ENCODE measurements at regions not wholly inside any gene's neighbourhood (a gene's known extent, or its start where the extent isn't known, plus 50 kb on each side); places are given as distances from the start of the nearest gene placed in this dataset.

DNA sequence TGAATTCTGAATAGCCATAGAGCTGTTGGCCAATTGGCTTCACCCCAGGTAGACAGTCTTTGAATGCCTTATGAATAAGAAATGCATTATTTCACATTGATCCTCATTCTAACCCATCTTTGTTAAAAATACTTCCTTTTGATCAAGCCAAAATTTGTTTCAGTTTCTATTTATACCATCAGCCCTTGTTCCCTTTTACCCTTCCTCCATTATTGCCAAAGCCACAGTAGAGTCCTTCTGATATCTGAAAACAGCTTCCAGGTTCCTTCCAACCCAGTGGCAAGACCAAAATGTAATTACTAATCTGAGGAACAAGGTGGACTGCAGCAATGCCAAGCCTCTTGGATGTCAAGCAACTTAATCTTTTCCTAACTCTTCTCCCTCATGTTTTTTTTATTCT, 458.8 kb downstream of the BUD13 start:
- Histone ChIP-seq H3K9me3 (replicated peaks in 1 of 3) (no peaks in the 10 kb centered on the region), H3K27ac (no peak overlapping the region), H3K27me3 (no peaks in the 10 kb centered on the region), H3K4me1 (replicated peaks in 1 of 2) (peaks cover 9 to 21% of the 10 kb centered on the region in 2 donors), H3K4me3 (no peak overlapping the region), H3K36me3 (replicated peaks in 1 of 2) (no peaks in the 10 kb centered on the region)
- no peak for DNase-seq
- no peak for TF ChIP-seq POLR2A (IDR thresholded peaks at IDR 0.05)
- TF ChIP-seq, protein P1, sequence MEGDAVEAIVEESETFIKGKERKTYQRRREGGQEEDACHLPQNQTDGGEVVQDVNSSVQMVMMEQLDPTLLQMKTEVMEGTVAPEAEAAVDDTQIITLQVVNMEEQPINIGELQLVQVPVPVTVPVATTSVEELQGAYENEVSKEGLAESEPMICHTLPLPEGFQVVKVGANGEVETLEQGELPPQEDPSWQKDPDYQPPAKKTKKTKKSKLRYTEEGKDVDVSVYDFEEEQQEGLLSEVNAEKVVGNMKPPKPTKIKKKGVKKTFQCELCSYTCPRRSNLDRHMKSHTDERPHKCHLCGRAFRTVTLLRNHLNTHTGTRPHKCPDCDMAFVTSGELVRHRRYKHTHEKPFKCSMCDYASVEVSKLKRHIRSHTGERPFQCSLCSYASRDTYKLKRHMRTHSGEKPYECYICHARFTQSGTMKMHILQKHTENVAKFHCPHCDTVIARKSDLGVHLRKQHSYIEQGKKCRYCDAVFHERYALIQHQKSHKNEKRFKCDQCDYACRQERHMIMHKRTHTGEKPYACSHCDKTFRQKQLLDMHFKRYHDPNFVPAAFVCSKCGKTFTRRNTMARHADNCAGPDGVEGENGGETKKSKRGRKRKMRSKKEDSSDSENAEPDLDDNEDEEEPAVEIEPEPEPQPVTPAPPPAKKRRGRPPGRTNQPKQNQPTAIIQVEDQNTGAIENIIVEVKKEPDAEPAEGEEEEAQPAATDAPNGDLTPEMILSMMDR (IDR thresholded peaks at IDR 0.05), result no peak
- intact Hi-C loops (cut with DNase I), result no loop called here

GRCh38 chr11:116312570-116313391, 460.0 kb downstream of the BUD13 start:
- H3K4me3 ChIP-seq, result no peak overlapping the region
- intact Hi-C loops (cut with DNase I), result no loop called here

DNA sequence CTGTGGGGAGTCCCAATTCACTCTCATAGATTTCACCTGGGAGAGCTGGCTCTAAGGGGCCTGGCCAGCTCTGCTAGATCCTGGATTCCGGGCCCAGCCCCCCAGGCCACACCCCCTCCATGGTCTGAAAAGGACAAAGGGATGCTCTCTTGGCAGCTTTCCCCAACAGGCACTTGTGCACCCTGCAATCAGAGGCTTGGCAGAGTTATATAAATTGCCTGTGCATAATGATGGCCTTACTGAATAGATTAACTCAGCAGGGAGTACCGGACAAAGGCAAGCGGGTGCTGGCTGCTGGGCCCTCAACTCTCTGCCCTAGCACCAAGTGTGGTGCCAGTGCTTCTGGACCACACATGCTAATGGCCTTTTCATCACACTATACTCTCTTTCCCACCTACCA, 461.6 kb downstream of the BUD13 start:
- Histone ChIP-seq H3K27me3 (no peaks in the 10 kb centered on the region), H3K9me3 (replicated peaks in 1 of 3) (no peaks in the 10 kb centered on the region), H3K4me1 (replicated peaks in 1 of 2) (peaks cover 9 to 21% of the 10 kb centered on the region in 2 donors), H3K4me3 (no peak overlapping the region), H3K27ac (no peak overlapping the region), H3K36me3 (replicated peaks in 1 of 2) (no peaks in the 10 kb centered on the region)
- intact Hi-C loops (cut with DNase I), result no loop called here
- WGBS, 4 donors, result 73 to 92% (median 81%) methylated on average over 3 of the region's 3 CpGs
- TF ChIP-seq, protein P1 (IDR thresholded peaks at IDR 0.05), result no peak
- TF ChIP-seq POLR2A (IDR thresholded peaks at IDR 0.05), result no peak
- DNase-seq, result no peak

More at GRCh38 chr11:116312570-116313391, 460.0 kb downstream of the BUD13 start:
- no peak overlapping the region for H3K27ac ChIP-seq
- no peak for TF ChIP-seq POLR2A (IDR thresholded peaks at IDR 0.05)
- TF ChIP-seq, protein P1 (IDR thresholded peaks at IDR 0.05), result no peak
- no peaks in the 10 kb centered on the region for H3K9me3 ChIP-seq (replicated peaks in 1 of 3)
- DNase-seq, result peak; percentile 84 to 96 (median 91)
- no peaks in the 10 kb centered on the region for H3K27me3 ChIP-seq
- 28 to 37% (median 29%) methylated on average over 10 to 15 of the region's 15 CpGs for WGBS, 4 donors
- peaks cover 9 to 21% of the 10 kb centered on the region in 2 donors for H3K4me1 ChIP-seq (replicated peaks in 1 of 2)
- H3K36me3 ChIP-seq (replicated peaks in 1 of 2), result no peaks in the 10 kb centered on the region

DNA sequence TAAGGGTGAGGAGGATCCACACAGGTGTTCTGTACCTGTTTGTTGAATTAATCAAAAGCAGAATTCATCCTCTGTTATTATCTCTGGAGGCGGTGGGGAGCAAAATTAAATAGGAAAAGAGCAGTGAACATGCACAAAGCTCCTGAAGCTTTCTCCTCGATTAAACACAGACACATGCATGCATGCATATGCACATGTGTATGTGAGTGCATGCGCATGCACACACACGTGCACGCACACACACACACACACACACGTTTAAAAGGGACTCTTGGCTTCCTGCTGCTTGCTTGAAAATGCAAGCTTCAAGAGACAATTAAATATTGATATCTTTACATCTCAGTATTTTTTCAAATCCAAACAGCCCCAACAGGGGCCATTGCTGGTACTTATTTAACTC, 462.1 kb downstream of the BUD13 start:
- peaks cover 9 to 21% of the 10 kb centered on the region in 2 donors for H3K4me1 ChIP-seq (replicated peaks in 1 of 2)
- H3K27me3 ChIP-seq, result no peaks in the 10 kb centered on the region
- TF ChIP-seq, protein P1 (IDR thresholded peaks at IDR 0.05), result no peak
- no peak for TF ChIP-seq POLR2A (IDR thresholded peaks at IDR 0.05)
- H3K4me3 ChIP-seq, result no peak overlapping the region
- H3K36me3 ChIP-seq (replicated peaks in 1 of 2), result no peaks in the 10 kb centered on the region
- WGBS, 4 donors, result 80 to 84% (median 82%) methylated on average over 6 of the region's 6 CpGs
- intact Hi-C loops (cut with DNase I), result no loop called here
- no peak for DNase-seq
- H3K9me3 ChIP-seq (replicated peaks in 1 of 3), result no peaks in the 10 kb centered on the region
- H3K27ac ChIP-seq, result no peak overlapping the region
